Keratinocyte (primary cell): ENCODE measurements at regions not wholly inside any gene's neighbourhood (a gene's known extent, or its start where the extent isn't known, plus 50 kb on each side); places are given as distances from the start of the nearest gene placed in this dataset.

Source experiments
- DNase-seq: peaks from one replicate; pipeline ENCODE4 v3.0.0-alpha.2; 2011; ENCODE audit warnings: low read depth, missing footprints, low spot score
- FAIRE-seq: peaks from 2 replicates; lab custom pipeline; 2011; peaks lifted over from hg19 to GRCh38; lab: Jason Lieb, UNC
- H2AFZ ChIP-seq: 2 replicates; pipeline ENCODE4 v1.6.0; 2012; ENCODE audit warnings: low read length, control low read depth, inconsistent platforms; ENCODE audit not compliant: control insufficient read depth
- H3K27ac ChIP-seq: 2 replicates; pipeline ENCODE4 v1.5.1; 2011; ENCODE audit warnings: low read length; ENCODE audit not compliant: control insufficient read depth, insufficient read depth
- H3K27me3 ChIP-seq: 3 replicates; pipeline ENCODE4 v1.6.0; 2011; ENCODE audit warnings: low read length; ENCODE audit not compliant: control insufficient read depth, insufficient read depth; ENCODE audit errors: extremely low read depth
- H3K36me3 ChIP-seq, 2 experiments: 2 replicates in 1 of 2; 3 replicates in 1 of 2; pipeline ENCODE4 v1.5.1; 2011; ENCODE audit warnings: low read length in 2 of 2, mild to moderate bottlenecking in 1 of 2; ENCODE audit not compliant: control insufficient read depth in 2 of 2, insufficient read depth in 2 of 2; ENCODE audit errors: extremely low read depth in 1 of 2
- H3K4me1 ChIP-seq: 3 replicates; pipeline ENCODE4 v1.5.1; 2011; ENCODE audit warnings: low read length; ENCODE audit not compliant: control insufficient read depth, insufficient read depth; ENCODE audit errors: extremely low read depth
- H3K4me2 ChIP-seq: 3 replicates; pipeline ENCODE4 v1.6.0; 2011; ENCODE audit warnings: low read depth, low read length; ENCODE audit not compliant: control insufficient read depth, insufficient read depth; ENCODE audit errors: extremely low read depth
- H3K4me3 ChIP-seq, 3 experiments: fragments of 200-600 bp in 1 of 3; sonication (generic) in 1 of 3; 2 replicates in 2 of 3; 3 replicates in 1 of 3; pipeline ENCODE4 v1.5.1; 2011 to 2016; ENCODE audit warnings: low read length in 3 of 3, mild to moderate bottlenecking in 3 of 3, control low read depth in 2 of 3, inconsistent platforms in 1 of 3, low read depth in 1 of 3, mixed read lengths in 1 of 3, mixed run types in 1 of 3, moderate library complexity in 1 of 3; ENCODE audit not compliant: control insufficient read depth in 2 of 3, insufficient read depth in 2 of 3; ENCODE audit errors: extremely low read depth in 1 of 3
- H3K79me2 ChIP-seq: 2 replicates; pipeline ENCODE4 v1.6.0; 2012; ENCODE audit warnings: low read length; ENCODE audit not compliant: control insufficient read depth, insufficient read depth
- H3K9ac ChIP-seq: 3 replicates; pipeline ENCODE4 v1.6.0; 2011; ENCODE audit warnings: low read length; ENCODE audit not compliant: control insufficient read depth, insufficient read depth; ENCODE audit errors: extremely low read depth
- H3K9me1 ChIP-seq: 3 replicates; pipeline ENCODE4 v1.6.0; 2011; ENCODE audit warnings: low read length; ENCODE audit not compliant: control insufficient read depth, insufficient read depth; ENCODE audit errors: extremely low read depth
- H3K9me3 ChIP-seq: 2 replicates; pipeline ENCODE4 v1.5.1; 2012; ENCODE audit warnings: low read depth, low read length; ENCODE audit not compliant: control insufficient read depth
- H4K20me1 ChIP-seq: 3 replicates; pipeline ENCODE4 v1.6.0; 2011; ENCODE audit warnings: low read length; ENCODE audit not compliant: control insufficient read depth, insufficient read depth; ENCODE audit errors: extremely low read depth
- EZH2 ChIP-seq: IDR thresholded peaks from one replicate; pipeline ENCODE4 v1.6.1; 2012; ENCODE audit warnings: inconsistent platforms, mild to moderate bottlenecking, low read length, moderate library complexity
- dilution Hi-C: fragments of 300-500 bp; cut with MboI; formaldehyde crosslinking; loops from one replicate; pipeline ENCODE4 v1.7.0; 2020; ENCODE audit warnings: low sequenced_read_pairs; ENCODE audit not compliant: extremely low pct_ligation_motif_present
- TF ChIP-seq, protein P1 (sequence below), 3 experiments: IDR thresholded peaks in 1 of 3; conservative IDR thresholded peaks in 1 of 3; optimal IDR thresholded peaks in 1 of 3; 2 replicates in 2 of 3; 3 replicates in 1 of 3; pipeline versions ENCODE3 to v1.5.1; 2011; ENCODE audit warnings: low read length in 3 of 3, mild to moderate bottlenecking in 3 of 3, moderate library complexity in 2 of 3, control low read depth in 1 of 3, inconsistent platforms in 1 of 3; ENCODE audit not compliant: insufficient read depth in 2 of 3; ENCODE audit errors: extremely low read depth in 1 of 3

DNA sequence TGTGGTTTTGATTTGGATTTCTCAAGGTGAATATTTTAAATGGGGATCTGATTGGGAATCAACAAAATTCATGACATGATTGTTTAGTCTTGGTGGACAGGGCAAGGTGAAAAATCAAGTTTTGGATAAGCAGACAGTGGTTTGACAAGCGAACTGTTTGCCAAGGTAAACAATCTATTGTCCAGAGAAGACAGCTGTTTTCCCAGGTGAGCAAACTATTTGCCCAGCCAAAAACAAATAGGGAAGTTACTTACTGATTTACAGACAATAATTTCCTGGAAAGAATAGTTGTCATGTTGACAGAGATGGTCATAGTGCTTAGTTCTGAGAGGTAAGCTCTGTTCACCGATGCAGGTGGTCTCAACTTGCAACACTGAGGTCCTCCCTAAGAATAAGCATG is 94.0 kb upstream of the STEAP1B start:
- Histone ChIP-seq H3K4me1 (peaks cover 11% of the 10 kb centered on the region), H3K27me3 (no peaks in the 10 kb centered on the region), H3K4me2 (no peak overlapping the region), H3K9ac (no peak overlapping the region), H3K79me2 (no peaks in the 10 kb centered on the region), H3K4me3 (no peak overlapping the region), H3K9me3 (peaks cover 2% of the 10 kb centered on the region), H3K36me3 (no peaks in the 10 kb centered on the region), H3K9me1 (no peaks in the 10 kb centered on the region), H4K20me1 (no peaks in the 10 kb centered on the region), H2AFZ (no peak overlapping the region), H3K27ac (no peak overlapping the region)
- dilution Hi-C loops = no loop called here
- TF ChIP-seq EZH2 = no peak
- TF ChIP-seq, protein P1, sequence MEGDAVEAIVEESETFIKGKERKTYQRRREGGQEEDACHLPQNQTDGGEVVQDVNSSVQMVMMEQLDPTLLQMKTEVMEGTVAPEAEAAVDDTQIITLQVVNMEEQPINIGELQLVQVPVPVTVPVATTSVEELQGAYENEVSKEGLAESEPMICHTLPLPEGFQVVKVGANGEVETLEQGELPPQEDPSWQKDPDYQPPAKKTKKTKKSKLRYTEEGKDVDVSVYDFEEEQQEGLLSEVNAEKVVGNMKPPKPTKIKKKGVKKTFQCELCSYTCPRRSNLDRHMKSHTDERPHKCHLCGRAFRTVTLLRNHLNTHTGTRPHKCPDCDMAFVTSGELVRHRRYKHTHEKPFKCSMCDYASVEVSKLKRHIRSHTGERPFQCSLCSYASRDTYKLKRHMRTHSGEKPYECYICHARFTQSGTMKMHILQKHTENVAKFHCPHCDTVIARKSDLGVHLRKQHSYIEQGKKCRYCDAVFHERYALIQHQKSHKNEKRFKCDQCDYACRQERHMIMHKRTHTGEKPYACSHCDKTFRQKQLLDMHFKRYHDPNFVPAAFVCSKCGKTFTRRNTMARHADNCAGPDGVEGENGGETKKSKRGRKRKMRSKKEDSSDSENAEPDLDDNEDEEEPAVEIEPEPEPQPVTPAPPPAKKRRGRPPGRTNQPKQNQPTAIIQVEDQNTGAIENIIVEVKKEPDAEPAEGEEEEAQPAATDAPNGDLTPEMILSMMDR (optimal IDR thresholded peaks at IDR 0.05 in 1 of 3, IDR thresholded peaks at IDR 0.05 in 1 of 3, conservative IDR thresholded peaks at IDR 0.05 in 1 of 3; ENCODE audit: extremely low read depth in 1 of 3, insufficient read depth in 2 of 3, low read length in 3 of 3) = no peak
- DNase-seq (no peak), FAIRE-seq (no peak)

DNA sequence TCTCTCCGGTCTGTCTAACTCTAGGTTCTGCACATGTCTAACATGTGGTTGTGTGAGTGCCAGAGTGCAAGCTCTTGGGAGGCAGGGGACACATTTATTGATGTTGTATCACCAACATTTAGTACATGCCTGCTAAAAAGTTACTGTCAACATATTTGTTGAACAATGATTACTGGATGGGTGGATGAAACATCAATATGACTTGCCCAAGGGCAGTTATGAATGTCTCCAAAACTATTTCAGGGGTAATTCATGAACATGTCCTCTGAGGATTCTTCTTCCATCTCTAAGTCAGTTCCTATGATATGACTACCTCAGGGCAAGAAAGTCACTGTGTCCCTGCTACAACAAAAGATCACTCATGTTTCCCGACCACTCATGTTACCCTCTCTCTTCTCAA is 91.3 kb upstream of the STEAP1B start:
- Histone ChIP-seq H4K20me1 (no peaks in the 10 kb centered on the region), H2AFZ (no peak overlapping the region), H3K27ac (no peak overlapping the region), H3K9me3 (peaks cover 2% of the 10 kb centered on the region), H3K9me1 (no peaks in the 10 kb centered on the region), H3K9ac (no peak overlapping the region), H3K27me3 (no peaks in the 10 kb centered on the region), H3K4me3 (no peak overlapping the region), H3K4me1 (peaks cover 22% of the 10 kb centered on the region), H3K4me2 (no peak overlapping the region), H3K36me3 (no peaks in the 10 kb centered on the region), H3K79me2 (no peaks in the 10 kb centered on the region)
- dilution Hi-C loops = no loop called here
- TF ChIP-seq, protein P1 (optimal IDR thresholded peaks at IDR 0.05 in 1 of 3, IDR thresholded peaks at IDR 0.05 in 1 of 3, conservative IDR thresholded peaks at IDR 0.05 in 1 of 3; ENCODE audit: extremely low read depth in 1 of 3, insufficient read depth in 2 of 3, low read length in 3 of 3) = no peak
- TF ChIP-seq EZH2 = no peak
- FAIRE-seq = no peak
- DNase-seq = no peak
